ENCODE measurements at regions not wholly inside any gene's neighbourhood (a gene's known extent, or its start where the extent isn't known, plus 50 kb on each side); places are given as distances from the start of the nearest gene placed in this dataset.

GRCh38 chr18:45528712-45529336 lies 86.5 kb upstream of the SLC14A2 start:
- no peak for DNase-seq (ENCODE audit: low read depth)

- no peak for DNase-seq (ENCODE audit: low read depth)
Observed at GRCh38 chr18:45538444-45538843, 76.8 kb upstream of the SLC14A2 start.

- DNase-seq (ENCODE audit: low read depth): no peak
Observed at GRCh38 chr18:45539491-45539891, 75.8 kb upstream of the SLC14A2 start.

- DNase-seq (ENCODE audit: low read depth): no peak
Observed at GRCh38 chr18:45540125-45540524, 75.2 kb upstream of the SLC14A2 start.

GRCh38 chr18:45541421-45541820 lies 73.9 kb upstream of the SLC14A2 start:
- no peak for DNase-seq (ENCODE audit: low read depth)

- no peak for DNase-seq (ENCODE audit: low read depth)
Observed at GRCh38 chr18:45542043-45542442, 73.2 kb upstream of the SLC14A2 start.

- no peak for DNase-seq (ENCODE audit: low read depth)
Observed at GRCh38 chr18:45547910-45548309, 67.4 kb upstream of the SLC14A2 start.

- DNase-seq (ENCODE audit: low read depth): no peak
Observed at GRCh38 chr18:45548614-45549013, 66.7 kb upstream of the SLC14A2 start.

GRCh38 chr18:45549290-45549689 lies 66.0 kb upstream of the SLC14A2 start:
- no peak for DNase-seq (ENCODE audit: low read depth)

GRCh38 chr18:45551142-45551815 lies 64.0 kb upstream of the SLC14A2 start:
- no peak for DNase-seq (ENCODE audit: low read depth)

- DNase-seq (ENCODE audit: low read depth): no peak
Observed at GRCh38 chr18:45553723-45554388, 61.4 kb upstream of the SLC14A2 start.

- DNase-seq (ENCODE audit: low read depth): no peak
Observed at GRCh38 chr18:45554389-45554737, 60.9 kb upstream of the SLC14A2 start.

GRCh38 chr18:45556222-45556621 lies 59.1 kb upstream of the SLC14A2 start:
- DNase-seq (ENCODE audit: low read depth): no peak

GRCh38 chr18:45557287-45557686 lies 58.0 kb upstream of the SLC14A2 start:
- DNase-seq (ENCODE audit: low read depth): no peak

GRCh38 chr18:45557779-45558178 lies 57.5 kb upstream of the SLC14A2 start:
- no peak for DNase-seq (ENCODE audit: low read depth)

GRCh38 chr18:45559258-45559657 lies 56.0 kb upstream of the SLC14A2 start:
- no peak for DNase-seq (ENCODE audit: low read depth)

- DNase-seq (ENCODE audit: low read depth): no peak
Observed at GRCh38 chr18:45560870-45561269, 54.4 kb upstream of the SLC14A2 start.

GRCh38 chr18:45562567-45563479 lies 52.5 kb upstream of the SLC14A2 start:
- DNase-seq (ENCODE audit: low read depth): no peak

GRCh38 chr18:45565280-45565970 lies 49.9 kb upstream of the SLC14A2 start:
- DNase-seq (ENCODE audit: low read depth): no peak
